K562 (cell line): ENCODE measurements at regions not wholly inside any gene's neighbourhood (a gene's known extent, or its start where the extent isn't known, plus 50 kb on each side); places are given as distances from the start of the nearest gene placed in this dataset.

Source experiments
- ATAC-seq: fragments of 200-7000 bp; cut with Tn5 transposase; 3 replicates; pipeline ENCODE4 v1.9.1; 2020; ENCODE audit warnings: moderate library complexity
- BruUV-seq: library from RNA; stranded (reverse); fragments of 400-500 nt; replicated peaks from 2 replicates; lab custom pipeline; 2021; lab: Mats Ljungman, UMichigan
- CTCF ChIA-PET: fragments of 300-600 bp; formaldehyde crosslinking; extraction: SDS; loops from one replicate; lab custom pipeline; 2021; ENCODE audit warnings: low intra/inter-chr PET ratio; lab: Yijun Ruan, JAX
- POLR2A ChIA-PET: fragments of 300-600, 350-650 bp; sonication (Branson Sonifier 250); formaldehyde crosslinking; extraction: SDS; loops from one replicate; lab custom pipeline; 2021; ENCODE audit warnings: antibody characterized with exemption, inconsistent platforms; lab: Yijun Ruan, JAX
- DNase-seq, 4 experiments: peaks; one replicate each; pipeline versions ENCODE4 v3.0.0 to v3.0.0-alpha.2; 2011 to 2018; ENCODE audit warnings: low spot score in 3 of 4, mixed read lengths in 3 of 4; ENCODE audit errors: extremely low read depth in 1 of 4
- FAIRE-seq: peaks from 2 replicates; lab custom pipeline; 2011; peaks lifted over from hg19 to GRCh38; lab: Jason Lieb, UNC
- H2AFZ ChIP-seq: 2 replicates; pipeline ENCODE4 v1.6.0; 2011; ENCODE audit warnings: low read depth, low read length, control low read depth, inconsistent platforms
- H3K27ac ChIP-seq: fragments of 200-600 bp; 3 replicates; pipeline ENCODE4 v1.8.0; 2011; ENCODE audit warnings: low read depth, mild to moderate bottlenecking, control low read depth, inconsistent platforms, low read length, moderate library complexity, mixed read lengths; ENCODE audit errors: extremely low read depth
- H3K27me3 ChIP-seq, 2 experiments: fragments of 300-600 bp in 1 of 2; 2 replicates in 1 of 2; 3 replicates in 1 of 2; pipeline versions ENCODE4 v1.6.0 to v1.8.0; 2011; ENCODE audit warnings: inconsistent platforms in 2 of 2, low read length in 2 of 2, mild to moderate bottlenecking in 1 of 2, mixed read lengths in 1 of 2, moderate library complexity in 1 of 2; ENCODE audit not compliant: control insufficient read depth in 2 of 2, insufficient read depth in 2 of 2
- H3K36me3 ChIP-seq: fragments of 300-600 bp; 3 replicates; pipeline ENCODE4 v1.8.0; 2011; ENCODE audit warnings: mild to moderate bottlenecking, low read length, inconsistent platforms; ENCODE audit not compliant: control insufficient read depth, insufficient read depth
- H3K4me1 ChIP-seq, 2 experiments: fragments of 200-600 bp in 1 of 2; replicated peaks in 1 of 2; 2 replicates in 1 of 2; 3 replicates in 1 of 2; pipeline versions ENCODE4 v1.5.1 to v1.8.0; 2011; ENCODE audit warnings: inconsistent platforms in 2 of 2, low read length in 2 of 2, mild to moderate bottlenecking in 1 of 2, mixed read lengths in 1 of 2, moderate library complexity in 1 of 2; ENCODE audit not compliant: control insufficient read depth in 2 of 2, insufficient read depth in 2 of 2
- H3K4me2 ChIP-seq: 2 replicates; pipeline ENCODE4 v1.6.1; 2011; ENCODE audit warnings: low read length, control low read depth, inconsistent platforms, mixed read lengths; ENCODE audit not compliant: insufficient read depth
- H3K4me3 ChIP-seq: fragments of 200-600 bp; sonication (generic), shearing (Covaris generic); 2 replicates; pipeline ENCODE4 v1.5.1; 2016; ENCODE audit warnings: control low read depth, inconsistent platforms
- H3K79me2 ChIP-seq: fragments of 200-600 bp; 3 replicates; pipeline ENCODE4 v1.8.0; 2011; ENCODE audit warnings: low read length, inconsistent platforms; ENCODE audit not compliant: control insufficient read depth, insufficient read depth
- H3K9ac ChIP-seq, 2 experiments: 2 replicates each; pipeline versions ENCODE4 v1.6.0 to v1.6.1; 2011; ENCODE audit warnings: low read depth in 2 of 2, low read length in 2 of 2, control low read depth in 1 of 2, inconsistent platforms in 1 of 2, mild to moderate bottlenecking in 1 of 2, mixed read lengths in 1 of 2; ENCODE audit not compliant: insufficient read depth in 1 of 2
- H3K9me1 ChIP-seq: one replicate; pipeline ENCODE4 v1.6.0; 2011; ENCODE audit warnings: inconsistent platforms, mild to moderate bottlenecking, low read length, moderate library complexity; ENCODE audit not compliant: control insufficient read depth, insufficient read depth
- H3K9me3 ChIP-seq: replicated peaks from 2 replicates; pipeline ENCODE4 v1.5.1; 2011; ENCODE audit warnings: low read depth, low read length, inconsistent platforms; ENCODE audit not compliant: control insufficient read depth, insufficient read depth
- H4K20me1 ChIP-seq: replicated peaks from 2 replicates; pipeline ENCODE4 v1.6.1; 2011; ENCODE audit warnings: low read length, inconsistent platforms, mixed read lengths; ENCODE audit not compliant: control insufficient read depth, insufficient read depth
- ATF6 ChIP-seq: sonication (generic); formaldehyde crosslinking; IDR thresholded peaks from 2 replicates; pipeline ENCODE4 v1.4.0; 2020; ENCODE audit warnings: mild to moderate bottlenecking, missing genetic modification reagents
- FOXA3 ChIP-seq, 2 experiments: fragments of 450-650 bp in 1 of 2; sonication (generic) in 1 of 2; formaldehyde crosslinking; IDR thresholded peaks in 1 of 2; conservative IDR thresholded peaks in 1 of 2; 2 replicates each; pipeline versions ENCODE4 v1.4.0 to v1.8.0; 2020 to 2022; ENCODE audit warnings: mild to moderate bottlenecking in 2 of 2, missing genetic modification reagents in 1 of 2
- HINFP ChIP-seq: fragments of 450-650 bp; conservative IDR thresholded peaks from 2 replicates; pipeline ENCODE4 v1.6.1; 2016; ENCODE audit warnings: missing genetic modification characterization, low read depth, mild to moderate bottlenecking, control low read depth, missing compliant biosample characterization
- NELFE ChIP-seq: IDR thresholded peaks from 2 replicates; pipeline ENCODE4 v1.6.1; 2011; ENCODE audit warnings: mild to moderate bottlenecking; ENCODE audit not compliant: insufficient read depth, insufficient read length
- PKNOX1 ChIP-seq: fragments of 450-650 bp; IDR thresholded peaks from 2 replicates; pipeline ENCODE4 v1.6.1; 2016
- PURB ChIP-seq: sonication (generic); formaldehyde crosslinking; IDR thresholded peaks from 2 replicates; pipeline ENCODE4 v1.9.0; 2021; ENCODE audit warnings: low read depth, mild to moderate bottlenecking, missing genetic modification reagents
- ZBED1 ChIP-seq: IDR thresholded peaks from 2 replicates; pipeline ENCODE4 v1.6.1; 2014
- ZBTB12 ChIP-seq: fragments of 250-450 bp; sonication (Bioruptor Pico); IDR thresholded peaks from 2 replicates; pipeline ENCODE4 v1.4.0; 2020
- WGBS: fragments of 100-300 bp; shearing (Covaris generic); methylation state at CpG from one replicate; pipeline ENCODE4 v1.1.6; 2016; ENCODE audit warnings: low coverage, mixed read lengths; ENCODE audit not compliant: insufficient coverage; ENCODE audit errors: missing lambda C conversion rate; 5-methylcytosine and 5-hydroxymethylcytosine counted together
- in situ Hi-C: fragments of 300-500 bp; cut with MboI; formaldehyde crosslinking; loops from 4 replicates; pipeline ENCODE4 v1.15.0; 2018; ENCODE audit warnings: inconsistent platforms, mixed read lengths
- intact Hi-C: fragments of 100-400 bp; cut with micrococcal nuclease; formaldehyde crosslinking; loops from 2 replicates; pipeline ENCODE4 v1.14.2; 2022

- TF ChIP-seq ATF6 (CRISPR knock-in tag) (no peak), NELFE (no peak), PURB (CRISPR knock-in tag) (no peak), ZBED1 (no peak), FOXA3 (CRISPR knock-in tag; conservative IDR thresholded peaks at IDR 0.05 in 1 of 2, IDR thresholded peaks at IDR 0.05 in 1 of 2) (no peak), ZBTB12 (CRISPR knock-in tag) (no peak), PKNOX1 (no peak), HINFP (tag) (no peak)
- Histone ChIP-seq H3K27me3 (no peaks in the 10 kb centered on the region), H3K9me1 (no peaks in the 10 kb centered on the region), H3K4me3 (no peak overlapping the region), H3K27ac (no peak overlapping the region), H2AFZ (no peak overlapping the region), H3K9ac (no peak overlapping the region), H3K36me3 (no peaks in the 10 kb centered on the region), H3K9me3 (no peaks in the 10 kb centered on the region), H3K79me2 (no peaks in the 10 kb centered on the region), H3K4me1 (no peaks in the 10 kb centered on the region), H3K4me2 (no peak overlapping the region), H4K20me1 (no peaks in the 10 kb centered on the region)
- ChIA-PET POLR2A (no interaction called here), CTCF (no interaction called here)
- DNase-seq: no peak
- FAIRE-seq: no peak
- 2% methylated on average over 4 of the region's 4 CpGs for WGBS
- in situ Hi-C loops (no loop called here), intact Hi-C loops (no loop called here)
- no peak for ATAC-seq
- no TSS peak for BruUV-seq
These were observed 476.0 kb upstream of the ANO3 start for GRCh38 chr11:25855916-25856315.
